ENCODE measurements at regions not wholly inside any gene's neighbourhood (a gene's known extent, or its start where the extent isn't known, plus 50 kb on each side); places are given as distances from the start of the nearest gene placed in this dataset.
"Not testable (repeated sequence)": the region's sequence is repeated elsewhere in the genome, so short reads cannot be mapped to it uniquely, and the experiment has no call there.

- ATAC-seq (replicated peaks) (no peak), DNase-seq (no peak)
- Mint-ChIP-seq H3K4me1 (ENCODE audit: low read depth in 2 of 2) (no peaks in the 10 kb centered on the region), H3K4me3 (no peak overlapping the region), H3K36me3 (ENCODE audit: insufficient read depth) (no peaks in the 10 kb centered on the region), H3K27ac (no peak overlapping the region), H3K27me3 (no peaks in the 10 kb centered on the region), H3K9me3 (peaks cover 0 to 9% of the 10 kb centered on the region in 2 donors)
These were observed 376.2 kb downstream of the IRX2 start for GRCh38 chr5:2375291-2375690.

GRCh38 chr5:2374703-2375102 lies 376.8 kb downstream of the IRX2 start:
- H3K27me3 Mint-ChIP-seq: no peaks in the 10 kb centered on the region
- H3K9me3 Mint-ChIP-seq: peaks cover 0 to 13% of the 10 kb centered on the region in 2 donors
- DNase-seq (no peak), ATAC-seq (replicated peaks) (no peak)
- no peak overlapping the region for H3K27ac Mint-ChIP-seq
- H3K4me1 Mint-ChIP-seq (ENCODE audit: low read depth in 2 of 2): no peaks in the 10 kb centered on the region
- no peak overlapping the region for H3K4me3 Mint-ChIP-seq
- H3K36me3 Mint-ChIP-seq (ENCODE audit: insufficient read depth): no peaks in the 10 kb centered on the region

DNA sequence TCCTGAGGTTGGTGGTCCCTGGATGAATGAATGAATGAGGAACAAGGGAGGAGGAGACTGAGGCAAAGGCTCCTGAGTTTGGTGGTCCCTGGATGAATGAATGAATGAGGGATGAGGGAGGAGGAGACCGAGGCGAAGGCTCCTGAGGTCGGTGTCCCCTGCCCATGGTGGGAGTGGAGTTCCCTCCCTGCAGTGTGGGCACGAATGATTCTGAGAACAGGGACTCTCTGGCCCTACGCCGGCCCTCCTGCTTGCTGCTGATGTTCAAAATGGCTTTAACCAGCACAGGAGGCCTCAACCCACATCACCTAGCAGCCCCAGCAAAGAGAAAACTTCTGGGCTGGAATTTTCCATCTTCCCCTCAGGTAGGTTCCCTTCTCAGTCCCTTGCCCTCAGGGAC lies 377.8 kb downstream of the IRX2 start:
- no peaks in the 10 kb centered on the region for H3K27me3 Mint-ChIP-seq
- no peak overlapping the region for H3K27ac Mint-ChIP-seq
- no peak for DNase-seq
- ATAC-seq (replicated peaks): no peak
- peaks cover 2 to 20% of the 10 kb centered on the region in 2 donors for H3K9me3 Mint-ChIP-seq
- H3K36me3 Mint-ChIP-seq (ENCODE audit: insufficient read depth): no peaks in the 10 kb centered on the region
- H3K4me1 Mint-ChIP-seq (ENCODE audit: low read depth in 2 of 2): no peaks in the 10 kb centered on the region
- no peak overlapping the region for H3K4me3 Mint-ChIP-seq

GRCh38 chr5:2371419-2371710 lies 380.1 kb downstream of the IRX2 start:
- Mint-ChIP-seq H3K4me3 (no peak overlapping the region), H3K27me3 (no peaks in the 10 kb centered on the region)

DNA sequence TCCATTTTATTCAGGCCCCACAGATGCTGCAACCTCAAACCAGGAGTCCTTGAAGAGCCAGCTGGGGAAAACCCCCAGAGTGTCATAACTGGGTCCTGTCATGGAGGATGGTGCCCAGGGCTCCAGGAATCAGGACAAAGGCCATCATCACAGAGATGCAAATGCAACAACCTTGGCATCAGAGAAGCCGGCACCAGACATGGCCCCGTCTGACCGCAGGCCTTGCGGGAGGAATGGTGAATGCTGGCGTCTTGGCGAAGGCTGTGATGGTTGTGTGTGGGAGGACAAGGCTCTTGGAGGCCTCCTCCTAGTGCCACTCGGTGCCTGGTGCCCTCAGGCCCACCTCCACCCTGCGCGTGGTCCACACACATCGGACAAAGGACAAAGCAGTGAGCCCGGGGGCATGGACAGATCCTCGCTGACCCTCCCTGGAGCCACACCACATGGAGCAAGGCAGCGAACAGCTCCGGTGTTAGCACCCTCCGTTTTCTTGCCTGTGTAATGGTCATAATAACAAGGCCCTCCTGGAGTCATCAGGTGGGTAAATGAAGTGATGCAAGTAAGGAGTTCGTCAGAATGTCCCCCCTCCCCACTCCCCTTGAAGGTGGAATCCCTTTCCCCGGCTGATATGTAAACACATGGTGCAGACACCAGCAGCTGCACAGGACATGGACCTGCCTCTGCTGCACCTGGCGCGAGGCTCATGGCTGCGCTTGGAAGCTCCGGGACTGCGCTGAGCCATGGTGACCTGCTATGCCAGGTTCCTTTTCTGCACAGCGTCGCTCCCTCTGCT lies 380.7 kb downstream of the IRX2 start:
- Mint-ChIP-seq H3K36me3 (ENCODE audit: insufficient read depth) (no peaks in the 10 kb centered on the region), H3K4me3 (no peak overlapping the region)

More at GRCh38 chr5:2371419-2371710, 380.1 kb downstream of the IRX2 start:
- DNase-seq (no peak), ATAC-seq (replicated peaks) (no peak)
- H3K36me3 Mint-ChIP-seq (ENCODE audit: insufficient read depth): no peaks in the 10 kb centered on the region
- peaks cover 2 to 23% of the 10 kb centered on the region in 2 donors for H3K9me3 Mint-ChIP-seq
- no peaks in the 10 kb centered on the region for H3K4me1 Mint-ChIP-seq (ENCODE audit: low read depth in 2 of 2)
- H3K27ac Mint-ChIP-seq: no peak overlapping the region

GRCh38 chr5:2369178-2369577 lies 382.3 kb downstream of the IRX2 start:
- Mint-ChIP-seq H3K36me3 (ENCODE audit: insufficient read depth) (no peaks in the 10 kb centered on the region), H3K4me3 (no peak overlapping the region)
- no peak for DNase-seq

More for the DNA sequence above, 380.7 kb downstream of the IRX2 start:
- no peaks in the 10 kb centered on the region for H3K27me3 Mint-ChIP-seq
- ATAC-seq (replicated peaks) (no peak), DNase-seq (no peak)
- H3K27ac Mint-ChIP-seq: no peak overlapping the region
- H3K9me3 Mint-ChIP-seq: peaks cover 2 to 23% of the 10 kb centered on the region in 2 donors
- H3K4me1 Mint-ChIP-seq (ENCODE audit: low read depth in 2 of 2): no peaks in the 10 kb centered on the region

DNA sequence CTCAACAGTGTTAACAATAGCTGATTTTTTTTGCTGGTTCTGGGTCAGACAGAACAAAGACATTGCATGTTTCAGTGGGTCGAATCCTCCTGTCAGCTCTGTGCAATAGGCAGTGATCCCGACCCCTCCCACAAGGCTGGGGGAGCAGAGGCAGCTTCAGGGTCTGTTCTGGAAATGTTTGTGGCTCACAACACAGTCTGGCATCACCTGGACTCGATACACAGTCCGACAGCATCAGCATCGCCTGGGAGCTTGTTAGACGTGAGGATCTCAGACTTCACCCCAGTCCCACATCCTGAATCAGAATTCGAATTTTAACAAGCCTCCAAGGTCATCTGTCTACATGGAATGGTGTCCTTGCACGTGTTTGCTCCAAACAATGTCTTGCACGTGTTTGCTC lies 384.7 kb downstream of the IRX2 start:
- no peaks in the 10 kb centered on the region for H3K27me3 Mint-ChIP-seq
- no peaks in the 10 kb centered on the region for H3K36me3 Mint-ChIP-seq (ENCODE audit: insufficient read depth)
- H3K27ac Mint-ChIP-seq: no peak overlapping the region
- DNase-seq (no peak), ATAC-seq (replicated peaks) (no peak)
- no peak overlapping the region for H3K4me3 Mint-ChIP-seq
- H3K4me1 Mint-ChIP-seq (ENCODE audit: low read depth in 2 of 2): no peaks in the 10 kb centered on the region
- H3K9me3 Mint-ChIP-seq: peaks cover 6 to 18% of the 10 kb centered on the region in 2 donors

More at GRCh38 chr5:2369178-2369577, 382.3 kb downstream of the IRX2 start:
- no peaks in the 10 kb centered on the region for H3K4me1 Mint-ChIP-seq (ENCODE audit: low read depth in 2 of 2)
- peaks cover 2 to 23% of the 10 kb centered on the region in 2 donors for H3K9me3 Mint-ChIP-seq
- no peak for ATAC-seq (replicated peaks)
- no peaks in the 10 kb centered on the region for H3K27me3 Mint-ChIP-seq
- H3K27ac Mint-ChIP-seq: no peak overlapping the region

DNA sequence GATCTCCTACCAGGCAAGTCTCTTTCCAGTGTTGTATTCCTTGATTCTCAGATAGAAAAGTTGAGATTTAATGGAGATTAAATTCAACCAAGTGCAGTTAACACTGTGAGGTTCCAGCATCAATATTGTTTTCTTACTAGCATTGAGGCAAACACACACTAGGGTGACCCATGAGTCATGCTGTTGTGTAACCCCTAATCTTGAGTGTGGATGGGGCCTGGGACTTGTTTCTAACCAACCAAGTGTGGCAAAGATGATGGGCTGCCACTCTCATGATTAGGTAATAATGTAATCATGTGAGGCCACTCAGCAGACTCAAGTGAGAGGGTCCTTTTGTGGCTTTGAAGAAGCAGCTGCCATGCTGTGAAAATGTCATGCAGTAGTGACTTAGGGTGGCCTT lies 394.2 kb downstream of the IRX2 start:
- ATAC-seq (replicated peaks) (no peak), DNase-seq (no peak)
- Mint-ChIP-seq H3K4me1 (ENCODE audit: low read depth in 2 of 2) (peaks cover 0 to 2% of the 10 kb centered on the region in 2 donors), H3K4me3 (no peak overlapping the region), H3K9me3 (peaks cover 5 to 23% of the 10 kb centered on the region in 2 donors), H3K27me3 (peaks cover 5 to 9% of the 10 kb centered on the region in 2 donors), H3K36me3 (ENCODE audit: insufficient read depth) (no peaks in the 10 kb centered on the region), H3K27ac (no peak overlapping the region)

DNA sequence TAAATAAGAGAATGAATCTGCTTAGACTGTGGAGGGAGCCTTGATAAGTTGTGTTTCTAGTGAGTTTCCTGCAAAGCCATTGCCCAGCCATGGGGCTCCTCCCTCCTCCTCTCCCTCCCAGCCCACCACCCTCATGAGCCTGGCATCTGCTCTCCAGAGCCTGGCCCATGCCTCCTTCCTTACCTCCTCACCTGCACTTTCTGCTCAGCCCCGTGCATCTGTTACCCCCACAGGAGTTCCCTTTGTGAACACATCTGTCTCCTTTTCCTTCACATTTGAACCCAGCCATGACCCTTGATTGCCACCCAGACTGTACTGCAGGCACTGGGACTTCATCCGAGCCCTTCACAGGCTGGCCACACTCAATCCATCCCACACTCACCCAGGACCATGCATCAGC lies 395.6 kb downstream of the IRX2 start:
- Mint-ChIP-seq H3K4me3 (no peak overlapping the region), H3K9me3 (peaks cover 7 to 31% of the 10 kb centered on the region in 2 donors), H3K27ac (no peak overlapping the region), H3K4me1 (ENCODE audit: low read depth in 2 of 2) (peaks cover 0 to 2% of the 10 kb centered on the region in 2 donors), H3K27me3 (peaks cover 5 to 9% of the 10 kb centered on the region in 2 donors), H3K36me3 (ENCODE audit: insufficient read depth) (no peaks in the 10 kb centered on the region)
- DNase-seq: no peak
- no peak for ATAC-seq (replicated peaks)

GRCh38 chr5:2353871-2354440 lies 397.5 kb downstream of the IRX2 start:
- H3K27me3 Mint-ChIP-seq: peaks cover 0 to 9% of the 10 kb centered on the region in 2 donors
- no peaks in the 10 kb centered on the region for H3K36me3 Mint-ChIP-seq (ENCODE audit: insufficient read depth)
- DNase-seq (no peak), ATAC-seq (replicated peaks) (no peak)
- H3K27ac Mint-ChIP-seq: no peak overlapping the region
- no peak overlapping the region for H3K4me3 Mint-ChIP-seq
- peaks cover 5 to 16% of the 10 kb centered on the region in 2 donors for H3K9me3 Mint-ChIP-seq
- H3K4me1 Mint-ChIP-seq (ENCODE audit: low read depth in 2 of 2): peaks cover 0 to 2% of the 10 kb centered on the region in 2 donors

DNA sequence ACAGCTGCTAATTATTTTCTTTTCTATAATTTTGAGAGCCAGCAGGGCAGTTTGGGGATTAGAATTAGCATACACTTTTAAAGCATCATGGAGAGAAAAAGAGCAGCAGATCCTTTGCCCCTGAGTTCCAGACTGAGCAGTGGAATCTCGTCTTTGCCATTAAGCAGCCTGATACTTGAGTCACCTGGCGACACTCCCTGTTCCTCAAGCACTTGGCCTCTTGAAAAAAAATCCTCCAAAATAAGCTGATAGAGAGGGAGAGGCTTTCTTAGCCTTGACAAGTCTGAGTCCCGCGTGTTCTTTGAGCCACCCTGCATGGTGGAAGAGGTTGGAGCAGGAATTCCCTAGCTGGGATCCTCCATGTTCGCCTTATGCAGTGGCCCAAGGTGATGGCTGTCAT lies 398.3 kb downstream of the IRX2 start:
- Mint-ChIP-seq H3K4me1 (ENCODE audit: low read depth in 2 of 2) (peaks cover 0 to 2% of the 10 kb centered on the region in 2 donors), H3K27me3 (peaks cover 0 to 9% of the 10 kb centered on the region in 2 donors), H3K27ac (no peak overlapping the region), H3K36me3 (ENCODE audit: insufficient read depth) (no peaks in the 10 kb centered on the region), H3K9me3 (peaks cover 5 to 15% of the 10 kb centered on the region in 2 donors), H3K4me3 (no peak overlapping the region)
- no peak for DNase-seq
- no peak for ATAC-seq (replicated peaks)

DNA sequence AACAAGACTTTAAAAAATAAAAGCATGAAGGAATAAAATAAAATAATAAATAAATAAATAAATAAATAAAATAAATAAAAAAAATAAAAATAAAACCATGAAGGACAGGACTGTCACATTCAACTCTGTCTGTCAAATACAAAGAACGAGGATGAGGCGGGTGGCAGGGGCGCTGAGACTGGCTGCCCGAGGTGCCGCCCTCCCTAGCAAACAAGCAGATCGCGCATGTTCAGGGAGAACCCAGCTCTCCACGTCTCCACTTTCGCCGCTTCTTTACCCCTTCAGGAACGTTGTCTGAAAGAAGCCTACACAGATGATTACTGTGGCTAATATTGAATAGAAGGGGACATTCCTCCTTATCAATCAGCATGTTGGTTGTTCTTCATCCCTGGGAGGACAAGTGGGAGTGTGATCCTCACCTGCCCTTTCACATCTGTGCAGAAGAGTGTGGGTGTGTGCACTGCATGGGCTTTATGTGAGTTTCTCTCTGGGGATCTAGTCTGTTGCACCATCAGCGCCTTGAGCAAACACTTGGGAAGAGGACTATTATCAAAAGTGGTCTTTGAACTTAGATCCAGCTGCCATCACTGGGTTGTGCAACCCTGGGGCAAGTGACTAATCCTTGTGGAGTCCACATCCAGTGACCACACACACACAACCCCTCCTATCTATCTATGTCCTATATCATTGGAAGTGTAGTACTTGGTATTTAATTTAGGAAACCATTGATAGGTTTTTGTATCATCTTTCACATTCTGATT lies 399.2 kb downstream of the IRX2 start:
- Mint-ChIP-seq H3K36me3 (ENCODE audit: insufficient read depth) (no peaks in the 10 kb centered on the region), H3K4me3 (no peak overlapping the region), H3K27ac (no peak overlapping the region), H3K4me1 (ENCODE audit: low read depth in 2 of 2) (peaks cover 0 to 2% of the 10 kb centered on the region in 2 donors), H3K9me3 (peaks cover 5 to 15% of the 10 kb centered on the region in 2 donors), H3K27me3 (peaks cover 0 to 9% of the 10 kb centered on the region in 2 donors)
- DNase-seq: no peak
- no peak for ATAC-seq (replicated peaks)

GRCh38 chr5:2349768-2350167 lies 401.7 kb downstream of the IRX2 start:
- not testable (repeated sequence) for H3K4me1 Mint-ChIP-seq (ENCODE audit: low read depth in 2 of 2); H3K27ac Mint-ChIP-seq; H3K4me3 Mint-ChIP-seq; ATAC-seq (replicated peaks); DNase-seq; H3K9me3 Mint-ChIP-seq; H3K36me3 Mint-ChIP-seq (ENCODE audit: insufficient read depth)
- peaks cover 0 to 13% of the 10 kb centered on the region in 2 donors for H3K27me3 Mint-ChIP-seq

Measured in effector memory CD8-positive, alpha-beta T cell (primary cell).